ENCODE measurements at regions not wholly inside any gene's neighbourhood (a gene's known extent, or its start where the extent isn't known, plus 50 kb on each side); places are given as distances from the start of the nearest gene placed in this dataset.

DNA sequence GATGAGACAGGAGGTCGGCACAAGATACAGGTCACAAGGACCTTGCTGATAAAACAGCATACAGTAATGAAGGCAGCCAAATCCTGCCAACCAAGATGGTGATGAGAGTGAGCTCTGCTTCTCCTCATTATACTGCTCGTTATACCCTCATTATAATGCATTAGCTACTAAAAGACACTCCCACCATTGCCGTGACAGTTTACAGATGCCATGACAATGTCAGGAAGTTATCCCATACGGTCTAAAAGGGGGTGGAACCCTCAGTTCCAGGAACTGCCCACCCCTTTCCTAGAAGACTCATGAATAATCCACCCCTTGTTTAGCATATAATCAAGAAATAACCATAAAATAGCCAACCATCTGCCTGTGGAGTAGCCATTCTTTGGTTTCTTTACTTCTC lies 224.2 kb downstream of the RBM43 start:
- no peak for DNase-seq (ENCODE audit: low spot score in 2 of 2)
- no peak overlapping the region for H3K27ac Mint-ChIP-seq
- H3K4me3 Mint-ChIP-seq: no peak overlapping the region

DNA sequence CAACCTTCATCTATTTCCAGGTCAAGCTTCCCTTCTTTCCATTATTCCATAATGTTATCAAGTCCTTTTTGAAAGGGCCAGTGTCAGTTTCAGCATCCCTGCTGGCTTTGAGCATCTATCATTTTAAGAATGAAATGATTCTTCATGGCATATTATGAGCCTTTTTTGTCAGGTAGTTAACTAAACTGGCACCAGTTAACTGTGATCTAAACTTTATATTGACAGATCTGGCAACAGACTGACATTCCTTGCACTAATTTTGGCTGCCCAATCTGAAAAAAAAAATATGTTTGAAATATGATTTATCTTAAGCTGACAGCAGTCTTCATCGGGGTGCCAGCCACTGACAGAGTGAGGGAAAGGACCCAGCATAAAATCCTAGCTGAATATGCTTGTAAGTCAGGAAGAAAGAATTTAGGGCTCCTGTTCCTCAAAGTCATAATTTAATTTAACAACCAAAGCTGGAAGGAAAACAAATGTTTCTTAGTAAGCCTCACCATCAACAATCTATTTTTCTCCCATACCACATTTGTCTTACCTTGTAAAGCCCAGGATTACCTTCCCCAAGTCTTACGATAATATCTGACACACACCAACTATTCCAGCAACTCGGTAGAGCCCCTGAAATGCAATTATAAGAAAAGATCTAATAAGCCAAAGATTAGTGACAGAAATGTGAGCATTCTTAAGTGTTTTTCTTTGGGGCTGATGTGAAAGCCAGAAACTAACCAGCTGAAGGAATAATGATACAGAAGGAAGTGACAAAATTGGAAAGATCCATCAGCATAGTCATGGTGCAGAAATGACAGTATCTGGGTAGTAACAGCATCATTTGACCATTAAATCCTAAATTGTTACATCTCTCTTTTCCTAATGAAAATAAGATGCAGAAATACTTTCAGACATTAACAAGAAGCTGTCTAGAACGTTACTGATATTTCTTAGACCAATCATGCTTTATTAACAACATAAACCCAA lies 228.1 kb downstream of the RBM43 start:
- Mint-ChIP-seq H3K9me3 (no peaks in the 10 kb centered on the region), H3K4me3 (no peak overlapping the region), H3K36me3 (no peaks in the 10 kb centered on the region), H3K4me1 (no peaks in the 10 kb centered on the region), H3K27ac (no peak overlapping the region)
- no peak for DNase-seq (ENCODE audit: low spot score in 2 of 2)
- no peak for ATAC-seq

More for the DNA sequence above, 224.2 kb downstream of the RBM43 start:
- Mint-ChIP-seq H3K9me3 (no peaks in the 10 kb centered on the region), H3K36me3 (no peaks in the 10 kb centered on the region), H3K4me1 (no peaks in the 10 kb centered on the region)
- no peak for ATAC-seq

DNA sequence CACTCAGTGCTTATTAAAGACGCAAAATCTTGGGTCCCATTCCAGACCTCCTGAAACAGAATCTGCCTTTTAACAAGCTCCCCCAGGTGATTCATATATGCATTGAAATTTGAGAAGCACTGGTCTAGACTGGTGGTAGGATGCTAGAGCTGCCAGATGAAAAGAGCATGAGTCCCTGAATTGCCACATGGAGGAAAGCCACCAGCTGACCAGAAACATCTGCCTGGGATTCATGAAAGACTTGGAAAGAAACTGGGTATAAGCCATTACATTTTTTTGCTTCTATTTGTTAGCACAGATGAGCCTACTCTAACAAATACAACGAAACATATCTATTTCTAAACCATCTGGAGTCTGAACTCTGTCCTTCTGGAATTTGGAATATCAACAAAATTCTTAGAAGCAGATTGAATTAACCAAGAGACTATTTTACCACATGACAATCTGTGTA lies 228.9 kb downstream of the RBM43 start:
- Mint-ChIP-seq H3K4me3 (no peak overlapping the region), H3K4me1 (no peaks in the 10 kb centered on the region), H3K36me3 (no peaks in the 10 kb centered on the region), H3K9me3 (no peaks in the 10 kb centered on the region), H3K27ac (no peak overlapping the region)
- no peak for DNase-seq (ENCODE audit: low spot score in 2 of 2)
- no peak for ATAC-seq

DNA sequence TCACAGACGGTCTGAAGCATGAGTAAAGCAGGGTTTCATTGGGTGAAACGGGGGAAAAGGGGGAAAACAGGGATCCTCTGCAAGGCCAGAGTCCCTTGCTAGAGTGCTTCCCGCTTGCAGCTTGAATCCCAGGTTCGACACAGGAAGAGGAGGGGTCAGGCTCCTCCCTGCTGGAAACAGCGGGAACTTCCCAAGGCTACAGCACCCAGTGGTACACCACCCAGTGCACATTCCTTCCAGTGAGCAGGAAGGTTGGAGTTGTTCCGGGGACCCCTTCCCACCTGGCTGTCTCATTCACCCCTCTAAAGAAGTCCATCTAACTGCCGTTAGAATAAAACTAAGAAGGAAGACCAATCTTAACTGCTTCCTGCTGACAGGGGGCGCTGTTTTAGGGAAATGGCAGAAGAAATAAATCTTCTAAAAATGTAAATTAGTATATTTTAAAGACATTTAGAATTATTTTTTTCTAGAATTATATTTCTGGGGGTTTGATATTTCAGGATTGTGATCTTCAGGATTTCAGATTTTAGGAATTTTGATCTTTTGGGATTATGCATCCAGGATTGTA lies 230.9 kb downstream of the RBM43 start:
- H3K4me1 Mint-ChIP-seq: no peaks in the 10 kb centered on the region
- ATAC-seq: no peak
- H3K27ac Mint-ChIP-seq: no peak overlapping the region
- no peak for DNase-seq (ENCODE audit: low spot score in 2 of 2)
- no peak overlapping the region for H3K4me3 Mint-ChIP-seq
- no peaks in the 10 kb centered on the region for H3K9me3 Mint-ChIP-seq
- H3K36me3 Mint-ChIP-seq: no peaks in the 10 kb centered on the region

DNA sequence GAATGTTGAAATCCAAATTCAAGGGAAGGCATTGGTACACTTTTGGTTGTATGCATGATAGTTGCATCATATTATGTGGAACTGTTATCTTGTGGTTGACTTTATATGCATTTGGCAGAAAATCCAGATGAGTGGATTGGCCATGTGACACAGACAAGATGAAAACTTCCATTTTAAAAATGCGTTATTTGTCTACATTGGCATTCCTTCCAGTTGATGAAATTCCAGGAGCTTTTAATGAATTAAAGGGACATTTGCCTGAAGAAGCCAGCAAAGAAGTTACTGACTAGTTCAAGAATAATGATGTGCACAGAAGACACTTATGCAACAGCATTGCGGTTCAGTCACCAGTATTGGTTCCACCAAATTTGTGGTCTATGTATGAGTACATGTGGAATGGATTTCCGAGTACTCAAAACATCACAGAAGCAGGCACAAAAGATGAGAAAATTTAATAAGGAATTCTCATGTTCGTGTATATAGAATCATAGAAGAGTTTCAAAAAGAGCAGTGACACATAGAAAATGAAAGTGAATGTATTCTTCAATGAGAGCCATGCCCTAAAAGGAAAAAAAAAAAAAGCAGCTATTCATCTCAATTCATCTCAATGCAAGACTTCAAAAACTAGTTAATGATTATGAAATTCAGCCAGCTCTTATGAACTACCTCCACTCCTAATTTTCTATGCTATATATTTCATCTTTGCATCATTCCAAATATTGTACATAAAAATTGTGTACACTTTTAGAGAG lies 232.1 kb downstream of the RBM43 start:
- ATAC-seq: no peak
- no peak for DNase-seq (ENCODE audit: low spot score in 2 of 2)
- Mint-ChIP-seq H3K27ac (no peak overlapping the region), H3K36me3 (no peaks in the 10 kb centered on the region), H3K4me3 (no peak overlapping the region), H3K9me3 (no peaks in the 10 kb centered on the region), H3K4me1 (no peaks in the 10 kb centered on the region)

DNA sequence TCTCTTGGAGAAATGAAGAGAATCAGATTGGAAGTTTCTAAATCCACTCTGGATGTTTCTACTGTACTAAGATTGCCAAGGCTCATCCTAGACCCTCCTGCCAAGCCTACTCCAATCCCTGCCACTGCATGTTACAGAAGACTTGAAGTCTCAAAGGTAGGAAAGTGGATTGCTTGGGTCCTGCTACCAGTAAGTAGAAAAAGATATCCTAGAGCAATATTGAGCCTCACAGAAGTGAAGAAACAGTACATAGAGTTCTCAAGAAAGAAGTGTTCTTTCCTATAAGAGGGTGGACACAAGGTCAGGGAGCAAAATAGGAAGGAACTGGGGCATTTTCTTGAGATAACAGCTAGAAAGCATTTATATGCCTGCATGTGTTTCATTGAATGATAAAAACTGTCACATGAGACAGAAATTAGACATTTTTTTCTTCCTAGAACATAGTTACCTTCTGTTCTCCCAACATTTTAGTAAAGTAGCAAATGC lies 232.9 kb downstream of the RBM43 start:
- DNase-seq (ENCODE audit: low spot score in 2 of 2) (no peak), ATAC-seq (no peak)
- no peaks in the 10 kb centered on the region for H3K4me1 Mint-ChIP-seq
- no peak overlapping the region for H3K27ac Mint-ChIP-seq
- no peaks in the 10 kb centered on the region for H3K9me3 Mint-ChIP-seq
- no peak overlapping the region for H3K4me3 Mint-ChIP-seq
- H3K36me3 Mint-ChIP-seq: no peaks in the 10 kb centered on the region

DNA sequence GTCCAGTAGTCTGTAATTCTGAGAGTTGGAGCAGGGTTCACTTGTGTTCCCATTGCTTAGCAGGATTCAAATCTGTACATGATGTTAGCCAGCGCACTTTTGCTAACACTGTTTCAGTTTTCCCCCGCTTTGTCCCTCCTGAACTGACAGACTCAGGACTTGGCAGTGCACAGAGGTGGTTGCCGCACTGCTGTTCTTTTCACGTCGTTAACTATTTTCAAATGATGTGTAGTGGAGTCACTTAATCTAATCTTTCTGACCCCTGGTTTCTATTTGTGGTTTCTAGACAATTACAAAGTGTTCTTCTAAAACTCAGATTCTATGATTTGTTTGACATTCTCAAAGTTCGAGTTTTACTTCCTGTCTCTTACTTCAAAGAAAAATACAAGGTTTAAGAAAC lies 234.5 kb downstream of the RBM43 start:
- H3K36me3 Mint-ChIP-seq: no peaks in the 10 kb centered on the region
- H3K27ac Mint-ChIP-seq: no peak overlapping the region
- DNase-seq (ENCODE audit: low spot score in 2 of 2) (no peak), ATAC-seq (no peak)
- H3K9me3 Mint-ChIP-seq: no peaks in the 10 kb centered on the region
- H3K4me3 Mint-ChIP-seq: no peak overlapping the region
- H3K4me1 Mint-ChIP-seq: no peaks in the 10 kb centered on the region

DNA sequence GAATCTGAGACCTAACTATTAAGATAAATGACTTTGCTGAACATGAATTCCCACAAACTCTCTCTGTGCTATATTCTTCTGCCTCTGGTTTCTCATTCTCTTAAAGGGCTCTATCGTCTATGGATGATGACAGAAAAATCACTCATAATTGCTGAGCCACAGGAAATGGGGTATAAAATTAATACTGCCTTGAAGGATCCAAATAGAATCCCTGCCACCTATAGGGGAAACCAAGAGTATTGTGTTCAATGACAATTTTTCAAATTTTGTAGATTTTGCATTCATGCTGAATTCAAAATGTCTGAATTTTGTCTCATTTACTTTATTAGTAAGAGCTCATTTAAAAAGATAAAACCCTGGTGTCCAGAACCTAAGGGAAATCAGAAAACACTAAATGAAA lies 235.8 kb downstream of the RBM43 start:
- Mint-ChIP-seq H3K27ac (no peak overlapping the region), H3K4me1 (no peaks in the 10 kb centered on the region), H3K36me3 (no peaks in the 10 kb centered on the region), H3K9me3 (no peaks in the 10 kb centered on the region), H3K4me3 (no peak overlapping the region)
- no peak for DNase-seq (ENCODE audit: low spot score in 2 of 2)
- no peak for ATAC-seq

DNA sequence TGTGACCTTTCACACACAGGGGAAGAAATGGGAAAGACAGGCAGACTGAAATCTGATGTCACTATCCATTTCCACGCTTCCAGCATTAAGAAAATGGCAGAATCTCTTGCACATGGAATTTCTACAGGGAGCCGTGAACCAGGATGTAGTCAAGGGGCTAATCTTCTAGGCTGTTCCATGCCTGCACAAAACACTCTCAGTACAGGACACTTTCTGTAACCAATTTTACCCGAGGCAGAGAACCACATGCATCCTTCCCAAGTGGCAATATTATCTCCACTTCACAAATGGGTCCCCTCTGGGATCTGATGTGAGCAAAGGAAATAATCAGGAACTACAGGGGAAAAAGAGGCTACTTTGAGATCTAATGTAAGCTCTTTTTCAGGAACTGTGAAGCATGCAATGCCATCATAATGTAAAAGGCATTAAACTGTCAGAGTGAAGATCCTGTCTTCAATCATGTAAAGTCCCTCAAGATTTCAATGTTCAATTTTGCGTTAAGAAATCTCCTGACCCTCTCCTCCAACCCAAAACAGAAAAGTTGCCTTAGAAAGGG lies 236.9 kb downstream of the RBM43 start:
- H3K4me3 Mint-ChIP-seq: no peak overlapping the region
- DNase-seq (ENCODE audit: low spot score in 2 of 2): no peak
- no peaks in the 10 kb centered on the region for H3K9me3 Mint-ChIP-seq
- H3K4me1 Mint-ChIP-seq: no peaks in the 10 kb centered on the region
- ATAC-seq: no peak
- H3K27ac Mint-ChIP-seq: no peak overlapping the region
- no peaks in the 10 kb centered on the region for H3K36me3 Mint-ChIP-seq

DNA sequence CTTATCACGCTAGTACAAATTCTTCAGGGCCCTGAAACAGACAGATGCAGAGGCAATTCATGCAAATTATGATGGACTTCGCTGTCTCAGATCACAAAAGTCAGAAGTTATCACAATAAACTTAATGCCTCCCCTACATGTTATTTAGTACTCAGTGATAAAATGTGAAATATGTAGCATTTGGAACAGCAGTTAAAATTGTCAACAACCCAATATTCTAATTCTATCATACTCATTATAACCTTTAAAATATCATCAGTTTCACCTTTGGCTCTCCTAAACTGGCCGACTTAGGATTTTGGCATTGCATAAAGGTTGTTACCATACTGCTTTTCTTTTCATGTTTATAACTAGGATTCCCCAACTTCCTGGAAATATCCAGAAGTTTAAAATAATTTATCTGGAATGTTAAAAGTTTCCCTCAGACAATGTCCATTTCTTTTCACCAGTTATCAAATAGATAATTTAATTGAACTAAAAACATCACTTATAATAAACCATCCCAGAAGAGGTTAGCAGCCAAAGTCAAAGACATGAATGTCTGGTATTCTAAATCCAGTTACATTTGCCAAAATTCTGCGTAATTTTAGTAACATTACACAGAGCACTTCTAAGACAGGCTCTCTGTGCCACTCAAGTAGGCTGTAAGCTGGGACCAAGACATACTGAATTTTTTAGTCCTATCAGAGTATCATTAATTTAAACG lies 239.8 kb downstream of the RBM43 start:
- Mint-ChIP-seq H3K27ac (no peak overlapping the region), H3K4me3 (no peak overlapping the region), H3K36me3 (no peaks in the 10 kb centered on the region), H3K9me3 (peaks cover 4% of the 10 kb centered on the region), H3K4me1 (no peaks in the 10 kb centered on the region)
- no peak for DNase-seq (ENCODE audit: low spot score in 2 of 2)
- no peak for ATAC-seq

DNA sequence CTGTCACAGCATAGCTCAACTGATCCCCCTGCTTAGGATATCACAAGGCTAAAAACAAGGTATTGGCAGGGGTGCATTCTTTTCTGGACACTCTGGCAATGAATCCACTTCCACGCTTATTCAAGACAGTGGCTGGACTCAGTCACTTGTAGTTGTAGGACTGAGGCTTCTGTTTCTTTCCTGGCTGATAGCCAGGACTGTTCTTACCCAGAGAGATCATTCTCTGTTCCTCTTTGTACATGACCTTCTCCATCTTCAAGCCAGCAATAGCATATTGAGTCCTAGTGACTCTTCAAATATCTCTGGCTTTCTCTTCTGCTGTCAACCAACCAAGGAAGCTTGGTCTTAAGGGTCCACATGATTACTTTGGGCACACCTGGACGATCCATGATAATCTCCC lies 241.3 kb downstream of the RBM43 start:
- peaks cover 4% of the 10 kb centered on the region for H3K9me3 Mint-ChIP-seq
- no peak for ATAC-seq
- DNase-seq (ENCODE audit: low spot score in 2 of 2): no peak

DNA sequence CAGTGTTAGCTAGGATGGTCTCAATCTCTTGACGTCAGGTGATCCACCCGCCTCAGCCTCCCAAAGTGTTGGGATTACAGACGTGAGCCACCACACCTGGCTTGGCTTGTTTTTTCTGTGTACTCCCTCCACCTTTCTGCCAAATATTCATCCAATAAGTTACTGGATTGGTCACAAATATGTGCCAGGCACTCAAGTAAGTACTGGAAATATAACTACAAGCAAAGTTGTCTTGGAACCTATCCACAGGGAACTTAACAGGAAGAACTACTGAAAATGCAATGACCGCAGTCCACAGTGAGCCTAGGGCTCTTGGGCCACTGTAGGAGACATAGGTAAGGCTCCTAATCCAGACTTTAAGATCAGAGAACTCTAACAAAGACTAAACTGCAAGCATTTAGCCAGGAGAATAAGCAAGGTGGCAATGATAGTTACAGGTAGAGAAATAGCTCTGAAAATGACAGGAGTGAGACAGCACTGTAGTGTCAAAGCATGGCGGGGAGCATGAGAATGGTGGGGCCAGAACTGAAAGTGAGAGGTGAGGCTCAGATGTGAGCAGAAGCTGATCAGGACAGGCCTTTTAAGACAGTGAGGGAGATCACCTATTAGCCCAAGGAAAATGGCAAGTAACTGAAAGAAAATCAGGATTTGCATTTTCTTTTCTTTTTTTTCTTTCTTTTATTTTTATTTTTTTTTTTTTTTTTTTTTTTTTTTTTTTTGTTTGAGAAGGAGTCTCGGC lies 252.1 kb downstream of the RBM43 start:
- ATAC-seq: no peak

More for the DNA sequence above, 241.3 kb downstream of the RBM43 start:
- Mint-ChIP-seq H3K27ac (no peak overlapping the region), H3K36me3 (no peaks in the 10 kb centered on the region), H3K4me1 (no peaks in the 10 kb centered on the region), H3K4me3 (no peak overlapping the region)

DNA sequence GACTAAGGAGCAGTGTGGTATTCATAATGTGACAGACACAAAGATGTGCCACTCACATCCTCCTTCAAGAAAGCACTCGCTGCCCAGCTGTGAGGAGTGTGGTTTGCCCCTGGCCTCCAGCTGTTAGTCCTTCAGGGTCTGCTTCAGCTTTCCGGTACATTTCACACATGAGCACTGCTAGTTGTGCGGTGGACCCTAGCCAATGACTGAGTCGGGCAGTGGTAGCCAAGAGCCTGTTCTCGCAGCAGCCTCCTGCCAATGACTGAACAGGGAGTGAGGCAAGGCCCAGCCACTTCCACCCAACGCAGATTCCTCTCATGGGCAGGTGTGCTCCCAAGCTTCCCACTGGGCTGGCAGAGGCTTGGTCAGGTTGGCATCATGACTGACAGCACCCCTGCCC lies 254.3 kb downstream of the RBM43 start:
- DNase-seq (ENCODE audit: low spot score in 2 of 2): no peak
- Mint-ChIP-seq H3K4me3 (no peak overlapping the region), H3K9me3 (no peaks in the 10 kb centered on the region), H3K4me1 (no peaks in the 10 kb centered on the region), H3K36me3 (no peaks in the 10 kb centered on the region), H3K27ac (no peak overlapping the region)
- no peak for ATAC-seq

More for the DNA sequence above, 252.1 kb downstream of the RBM43 start:
- Mint-ChIP-seq H3K36me3 (no peaks in the 10 kb centered on the region), H3K4me3 (no peak overlapping the region), H3K27ac (no peak overlapping the region), H3K4me1 (no peaks in the 10 kb centered on the region), H3K9me3 (no peaks in the 10 kb centered on the region)
- DNase-seq (ENCODE audit: low spot score in 2 of 2): no peak

DNA sequence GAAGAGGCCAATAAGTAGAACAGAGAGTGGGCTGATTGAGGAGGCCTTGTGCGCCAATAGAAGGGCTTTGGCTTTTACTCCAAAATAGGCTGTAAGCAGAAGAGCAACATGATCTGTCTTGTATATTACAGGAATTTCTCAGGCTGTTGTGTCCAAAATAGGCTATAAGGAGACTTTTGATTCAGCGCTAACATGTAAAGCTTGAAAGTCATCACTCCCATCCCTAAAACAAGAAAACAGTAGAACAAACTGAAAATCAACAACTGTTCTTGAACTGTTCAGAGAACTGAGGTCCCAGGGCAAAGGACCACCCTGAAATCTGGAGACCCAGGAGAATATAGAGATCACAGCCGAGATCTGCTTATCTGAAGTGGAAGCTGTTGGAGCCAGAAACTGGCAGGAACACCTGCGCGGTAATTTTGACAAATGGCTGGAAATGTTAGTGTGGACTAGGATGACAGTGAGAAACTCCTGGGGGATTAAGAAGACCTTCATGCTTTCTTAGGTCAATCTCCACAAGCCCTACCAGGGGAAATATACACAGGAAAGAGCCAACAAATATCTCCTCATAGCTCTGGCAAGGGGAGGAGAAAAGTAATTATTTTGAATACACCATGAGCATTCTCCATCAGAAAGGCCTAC lies 258.6 kb downstream of the RBM43 start:
- H3K4me3 Mint-ChIP-seq: no peak overlapping the region
- no peaks in the 10 kb centered on the region for H3K9me3 Mint-ChIP-seq
- DNase-seq (ENCODE audit: low spot score in 2 of 2) (no peak), ATAC-seq (no peak)
- no peaks in the 10 kb centered on the region for H3K4me1 Mint-ChIP-seq
- no peaks in the 10 kb centered on the region for H3K36me3 Mint-ChIP-seq
- H3K27ac Mint-ChIP-seq: no peak overlapping the region
